HEK293 (cell line): ENCODE measurements at regions not wholly inside any gene's neighbourhood (a gene's known extent, or its start where the extent isn't known, plus 50 kb on each side); places are given as distances from the start of the nearest gene placed in this dataset.

Source experiments
- ATF2 ChIP-seq: fragments of 450-650 bp; formaldehyde crosslinking; IDR thresholded peaks from 2 replicates; pipeline ENCODE4 v1.5.1; 2016; ENCODE audit warnings: missing biosample characterization, missing genetic modification characterization, low read depth
- CTCF ChIP-seq: fragments of 450-650 bp; formaldehyde crosslinking; IDR thresholded peaks from 2 replicates; pipeline ENCODE4 v1.5.1; 2016; ENCODE audit warnings: missing biosample characterization, missing genetic modification characterization
- MEIS1 ChIP-seq: sonication (generic); formaldehyde crosslinking; IDR thresholded peaks from 2 replicates; pipeline ENCODE4 v1.8.1; 2022; ENCODE audit warnings: missing genetic modification reagents, mild to moderate bottlenecking, borderline replicate concordance
- PBX3 ChIP-seq: sonication (generic); formaldehyde crosslinking; IDR thresholded peaks from 2 replicates; pipeline ENCODE4 v1.8.1; 2022; ENCODE audit warnings: mild to moderate bottlenecking, moderate library complexity, missing genetic modification reagents
- SP2 ChIP-seq: fragments of 450-650 bp; formaldehyde crosslinking; IDR thresholded peaks from 2 replicates; pipeline ENCODE4 v1.5.1; 2016; ENCODE audit warnings: missing biosample characterization, missing genetic modification characterization
- TSHZ1 ChIP-seq: fragments of 450-650 bp; formaldehyde crosslinking; IDR thresholded peaks from 2 replicates; pipeline ENCODE4 v1.5.1; 2016; ENCODE audit warnings: missing biosample characterization, missing genetic modification characterization, borderline replicate concordance
- YY1 ChIP-seq: fragments of 450-650 bp; formaldehyde crosslinking; IDR thresholded peaks from 2 replicates; pipeline ENCODE4 v1.5.1; 2018; ENCODE audit warnings: missing biosample characterization, missing genetic modification characterization
- ZNF274 ChIP-seq, 2 experiments: fragments of 200-500 bp in 1 of 2; fragments of 450-650 bp in 1 of 2; sonication (Bioruptor generic) in 1 of 2; formaldehyde crosslinking in 1 of 2; IDR thresholded peaks; 2 replicates each; pipeline versions ENCODE4 v1.5.1 to v1.6.1; 2014 to 2016; ENCODE audit warnings: borderline replicate concordance in 1 of 2, inconsistent platforms in 1 of 2, low read length in 1 of 2, missing biosample characterization in 1 of 2, missing genetic modification characterization in 1 of 2
- ZSCAN16 ChIP-seq: fragments of 450-650 bp; formaldehyde crosslinking; IDR thresholded peaks from 2 replicates; pipeline ENCODE4 v1.5.1; 2016; ENCODE audit warnings: missing biosample characterization, missing genetic modification characterization
- ZSCAN23 ChIP-seq: fragments of 450-650 bp; formaldehyde crosslinking; IDR thresholded peaks from 2 replicates; pipeline ENCODE4 v1.5.1; 2016; ENCODE audit warnings: missing biosample characterization, missing genetic modification characterization

- TF ChIP-seq PBX3 (CRISPR knock-in tag) (no peak), SP2 (tag by site-specific recombination) (no peak), ZSCAN23 (tag by site-specific recombination) (no peak), MEIS1 (CRISPR knock-in tag) (no peak), ZNF274 (IDR thresholded peaks at IDR 0.05; ENCODE audit: low read length) (no peak), ZNF274 (tag by site-specific recombination; IDR thresholded peaks at IDR 0.05; ENCODE audit: borderline replicate concordance) (no peak), CTCF (no peak), ZSCAN16 (tag by site-specific recombination) (no peak), TSHZ1 (tag by site-specific recombination) (no peak), YY1 (no peak), ATF2 (tag by site-specific recombination) (no peak)
Measured at GRCh38 chr12:20270557-20270956, 97.8 kb upstream of the PDE3A start.
